OCI-LY1 (cell line): ENCODE measurements at regions not wholly inside any gene's neighbourhood (a gene's known extent, or its start where the extent isn't known, plus 50 kb on each side); places are given as distances from the start of the nearest gene placed in this dataset.

Source experiments
- H2AFZ ChIP-seq: fragments of 200-600 bp; sonication (generic), shearing (Covaris generic); 2 replicates; pipeline ENCODE4 v1.6.0; 2014; ENCODE audit warnings: antibody characterized with exemption, mild to moderate bottlenecking, low read length
- H3F3A ChIP-seq: fragments of 200-600 bp; sonication (generic), shearing (Covaris generic); 2 replicates; pipeline ENCODE4 v1.6.0; 2014; ENCODE audit warnings: mild to moderate bottlenecking, antibody characterized with exemption, low read length, moderate library complexity; ENCODE audit not compliant: insufficient read depth
- H3K27ac ChIP-seq: fragments of 200-600 bp; sonication (generic); 2 replicates; pipeline ENCODE4 v1.5.1; 2014; ENCODE audit warnings: low read length, mixed run types, mild to moderate bottlenecking, low read depth; ENCODE audit not compliant: poor library complexity, severe bottlenecking
- H3K27me3 ChIP-seq: fragments of 200-600 bp; sonication (generic); 2 replicates; pipeline ENCODE4 v1.6.0; 2014; ENCODE audit warnings: antibody characterized with exemption, mild to moderate bottlenecking, low read length, moderate library complexity; ENCODE audit not compliant: insufficient read depth
- H3K36me3 ChIP-seq: fragments of 200-600 bp; sonication (generic); 2 replicates; pipeline ENCODE4 v1.6.1; 2014; ENCODE audit warnings: mild to moderate bottlenecking, antibody characterized with exemption, low read length, moderate library complexity, mixed read lengths; ENCODE audit not compliant: insufficient read depth
- H3K4me1 ChIP-seq: fragments of 200-600 bp; sonication (generic); 2 replicates; pipeline ENCODE4 v1.5.1; 2014; ENCODE audit warnings: mild to moderate bottlenecking, low read length, moderate library complexity; ENCODE audit not compliant: insufficient read depth, severe bottlenecking
- H3K4me2 ChIP-seq: fragments of 200-600 bp; sonication (generic), shearing (Covaris generic); 2 replicates; pipeline ENCODE4 v1.6.1; 2014; ENCODE audit warnings: low read length
- H3K4me3 ChIP-seq: fragments of 200-600 bp; sonication (generic); 2 replicates; pipeline ENCODE4 v1.5.1; 2014; ENCODE audit warnings: low read length, low read depth, mild to moderate bottlenecking, mixed read lengths; ENCODE audit not compliant: poor library complexity, severe bottlenecking
- H3K79me2 ChIP-seq: fragments of 200-600 bp; shearing (Covaris generic); 2 replicates; pipeline ENCODE4 v1.6.1; 2016; ENCODE audit warnings: mixed run types, low read length, mixed read lengths; ENCODE audit not compliant: insufficient read depth
- H3K9ac ChIP-seq: fragments of 200-600 bp; sonication (generic), shearing (Covaris generic); 2 replicates; pipeline ENCODE4 v1.6.1; 2014; ENCODE audit warnings: mild to moderate bottlenecking, low read length, mixed read lengths
- H3K9me2 ChIP-seq: fragments of 200-600 bp; sonication (generic), shearing (Covaris generic); 2 replicates; pipeline ENCODE4 v1.6.1; 2014; ENCODE audit warnings: low read depth, mild to moderate bottlenecking, low read length, mixed read lengths
- H3K9me3 ChIP-seq: fragments of 200-600 bp; shearing (Covaris generic); 2 replicates; pipeline ENCODE4 v1.6.1; 2014; ENCODE audit warnings: low read length, mixed read lengths
- H4K20me1 ChIP-seq: fragments of 200-600 bp; sonication (generic), shearing (Covaris generic); 2 replicates; pipeline ENCODE4 v1.6.0; 2016; ENCODE audit warnings: mild to moderate bottlenecking, low read length; ENCODE audit not compliant: insufficient read depth
- CTCF ChIP-seq: fragments of 200-600 bp; sonication (generic), shearing (Covaris generic); IDR thresholded peaks from 2 replicates; pipeline ENCODE4 v1.5.1; 2017; ENCODE audit warnings: mild to moderate bottlenecking, antibody characterized with exemption, low read length, moderate library complexity, mixed read lengths
- EZH2 ChIP-seq: fragments of 200-600 bp; sonication (generic), shearing (Covaris generic); IDR thresholded peaks from 2 replicates; pipeline ENCODE4 v1.8.0; 2017; ENCODE audit warnings: borderline replicate concordance, mixed run types, mild to moderate bottlenecking, antibody characterized with exemption, low read length, moderate library complexity, mixed read lengths

- H3K9ac ChIP-seq, result no peak overlapping the region
- no peaks in the 10 kb centered on the region for H4K20me1 ChIP-seq
- no peaks in the 10 kb centered on the region for H3K4me1 ChIP-seq
Measured at GRCh38 chr20:55194947-55195346, 719.6 kb downstream of the DOK5 start.

GRCh38 chr20:55186228-55186627, 710.8 kb downstream of the DOK5 start:
- H3K79me2 ChIP-seq, result no peaks in the 10 kb centered on the region
- no peak overlapping the region for H3K9ac ChIP-seq
- H3K36me3 ChIP-seq, result no peaks in the 10 kb centered on the region
- H4K20me1 ChIP-seq, result no peaks in the 10 kb centered on the region
- no peaks in the 10 kb centered on the region for H3K9me2 ChIP-seq
- no peaks in the 10 kb centered on the region for H3K4me1 ChIP-seq
- no peaks in the 10 kb centered on the region for H3K9me3 ChIP-seq
- H3K4me2 ChIP-seq, result no peak overlapping the region
- no peak overlapping the region for H2AFZ ChIP-seq
- no peaks in the 10 kb centered on the region for H3F3A ChIP-seq
- H3K27me3 ChIP-seq, result no peaks in the 10 kb centered on the region
- H3K4me3 ChIP-seq, result no peak overlapping the region
- TF ChIP-seq EZH2 (no peak), CTCF (no peak)
- H3K27ac ChIP-seq, result no peak overlapping the region

More at GRCh38 chr20:55194947-55195346, 719.6 kb downstream of the DOK5 start:
- H3F3A ChIP-seq, result no peaks in the 10 kb centered on the region
- TF ChIP-seq CTCF (no peak), EZH2 (no peak)
- H3K9me3 ChIP-seq, result no peaks in the 10 kb centered on the region
- H2AFZ ChIP-seq, result no peak overlapping the region
- no peak overlapping the region for H3K27ac ChIP-seq
- H3K9me2 ChIP-seq, result no peaks in the 10 kb centered on the region
- H3K79me2 ChIP-seq, result no peaks in the 10 kb centered on the region
- no peaks in the 10 kb centered on the region for H3K36me3 ChIP-seq
- no peak overlapping the region for H3K4me3 ChIP-seq
- H3K27me3 ChIP-seq, result no peaks in the 10 kb centered on the region
- no peak overlapping the region for H3K4me2 ChIP-seq

GRCh38 chr20:55175081-55175480, 699.7 kb downstream of the DOK5 start:
- Histone ChIP-seq H3K79me2 (no peaks in the 10 kb centered on the region), H3K27me3 (no peaks in the 10 kb centered on the region), H3K4me2 (no peak overlapping the region), H3K9me2 (no peaks in the 10 kb centered on the region), H3K9me3 (no peaks in the 10 kb centered on the region), H4K20me1 (no peaks in the 10 kb centered on the region), H3F3A (no peaks in the 10 kb centered on the region), H3K27ac (no peak overlapping the region), H3K4me3 (no peak overlapping the region), H3K4me1 (no peaks in the 10 kb centered on the region), H2AFZ (no peak overlapping the region), H3K36me3 (no peaks in the 10 kb centered on the region), H3K9ac (no peak overlapping the region)
- TF ChIP-seq EZH2, result no peak
- no peak for TF ChIP-seq CTCF
